CD14-positive monocyte (primary cell): ENCODE measurements at regions not wholly inside any gene's neighbourhood (a gene's known extent, or its start where the extent isn't known, plus 50 kb on each side); places are given as distances from the start of the nearest gene placed in this dataset.

ENCODE experiments used
- DNase-seq, 3 donors: peaks; one replicate each; pipeline ENCODE4 v3.0.0-alpha.2; 2011 to 2022
- H2AFZ ChIP-seq: 2 replicates; pipeline ENCODE4 v1.6.0; 2012; ENCODE audit warnings: mild to moderate bottlenecking, low read depth, low read length, inconsistent platforms; ENCODE audit not compliant: insufficient read depth, poor library complexity, severe bottlenecking
- H3K27ac ChIP-seq, 2 donors: 1 replicate in 1 of 2; 2 replicates in 1 of 2; pipeline ENCODE4 v1.5.1; 2012 to 2013; ENCODE audit warnings: low read length in 2 of 2, control low read depth in 1 of 2, inconsistent platforms in 1 of 2, low read depth in 1 of 2, mild to moderate bottlenecking in 1 of 2
- H3K27me3 ChIP-seq, 2 donors: one replicate each; pipeline versions ENCODE4 v1.6.0 to v1.6.1; 2011 to 2013; ENCODE audit warnings: low read length in 2 of 2; ENCODE audit not compliant: control insufficient read depth in 2 of 2, insufficient read depth in 2 of 2
- H3K36me3 ChIP-seq, 2 donors: replicated peaks in 1 of 2; 1 replicate in 1 of 2; 2 replicates in 1 of 2; pipeline versions ENCODE4 v1.5.1 to v1.6.1; 2012 to 2013; ENCODE audit warnings: low read length in 2 of 2, control low read depth in 1 of 2, inconsistent platforms in 1 of 2, mild to moderate bottlenecking in 1 of 2; ENCODE audit not compliant: insufficient read depth in 2 of 2, control insufficient read depth in 1 of 2
- H3K4me1 ChIP-seq, 2 donors: 1 replicate in 1 of 2; 2 replicates in 1 of 2; pipeline versions ENCODE4 v1.5.1 to v1.6.1; 2012 to 2013; ENCODE audit warnings: low read length in 2 of 2, control low read depth in 1 of 2, inconsistent platforms in 1 of 2, mild to moderate bottlenecking in 1 of 2, moderate library complexity in 1 of 2; ENCODE audit not compliant: insufficient read depth in 2 of 2, control insufficient read depth in 1 of 2
- H3K4me2 ChIP-seq: replicated peaks from 2 replicates; pipeline ENCODE3; 2012; ENCODE audit warnings: low read length, moderate library complexity, mild to moderate bottlenecking; ENCODE audit not compliant: poor library complexity, severe bottlenecking; ENCODE audit errors: extremely low read depth
- H3K4me3 ChIP-seq, 3 experiments: fragments of 200-600 bp in 1 of 3; sonication (generic) in 1 of 3; replicated peaks in 1 of 3; 1 replicate in 2 of 3; 2 replicates in 1 of 3; pipeline ENCODE4 v1.5.1; 2011 to 2013; ENCODE audit warnings: low read length in 3 of 3, mild to moderate bottlenecking in 3 of 3, control low read depth in 2 of 3, low read depth in 2 of 3, inconsistent platforms in 1 of 3, moderate library complexity in 1 of 3
- H3K79me2 ChIP-seq: 2 replicates; pipeline ENCODE4 v1.6.0; 2012; ENCODE audit warnings: mild to moderate bottlenecking, control low read depth, inconsistent platforms, low read length, moderate library complexity; ENCODE audit not compliant: insufficient read depth
- H3K9ac ChIP-seq: 2 replicates; pipeline ENCODE4 v1.6.0; 2017; ENCODE audit warnings: low read length, mild to moderate bottlenecking; ENCODE audit not compliant: insufficient read depth, poor library complexity, severe bottlenecking
- H3K9me3 ChIP-seq, 2 donors: replicated peaks in 1 of 2; 1 replicate in 1 of 2; 2 replicates in 1 of 2; pipeline versions ENCODE4 v1.5.1 to v1.6.1; 2012 to 2013; ENCODE audit warnings: low read length in 2 of 2, control low read depth in 1 of 2; ENCODE audit not compliant: control insufficient read depth in 1 of 2, insufficient read depth in 1 of 2
- H4K20me1 ChIP-seq: 2 replicates; pipeline ENCODE4 v1.6.0; 2012; ENCODE audit warnings: mild to moderate bottlenecking, low read length, control low read depth, moderate library complexity; ENCODE audit not compliant: insufficient read depth
- H3K27ac Mint-ChIP-seq, 7 donors: one replicate each; pipeline ENCODE4 v1.8.0; 2020; ENCODE audit warnings: mild to moderate bottlenecking in 7 of 7, mixed read lengths in 7 of 7, moderate library complexity in 6 of 7, inconsistent platforms in 2 of 7
- H3K27me3 Mint-ChIP-seq, 3 donors: one replicate each; pipeline ENCODE4 v1.8.0; 2021 to 2022; ENCODE audit warnings: low read depth in 3 of 3, mild to moderate bottlenecking in 3 of 3, mixed read lengths in 3 of 3, moderate library complexity in 3 of 3, inconsistent platforms in 1 of 3
- H3K36me3 Mint-ChIP-seq, 2 donors: one replicate each; pipeline ENCODE4 v1.8.0; 2020; ENCODE audit warnings: mixed read lengths in 2 of 2, inconsistent platforms in 1 of 2, mild to moderate bottlenecking in 1 of 2
- H3K4me1 Mint-ChIP-seq: one replicate; pipeline ENCODE4 v1.8.0; 2020; ENCODE audit warnings: mild to moderate bottlenecking, mixed read lengths
- H3K4me3 Mint-ChIP-seq, 2 donors: one replicate each; pipeline ENCODE4 v1.8.0; 2020; ENCODE audit warnings: mild to moderate bottlenecking in 2 of 2, mixed read lengths in 2 of 2, moderate library complexity in 1 of 2
- H3K9me3 Mint-ChIP-seq, 7 donors: one replicate each; pipeline ENCODE4 v1.8.0; 2020 to 2022; ENCODE audit warnings: mixed read lengths in 7 of 7, mild to moderate bottlenecking in 6 of 7, moderate library complexity in 6 of 7, inconsistent platforms in 2 of 7
- CTCF ChIP-seq: fragments of 200-600 bp; IDR thresholded peaks from one replicate; pipeline ENCODE4 v1.8.0; 2022; ENCODE audit warnings: antibody characterized with exemption, mild to moderate bottlenecking
- WGBS: methylation state at CpG from one replicate; pipeline ENCODE4 v1.1.5; 2013; ENCODE audit warnings: missing lambda C conversion rate; ENCODE audit not compliant: insufficient coverage; 5-methylcytosine and 5-hydroxymethylcytosine counted together
- intact Hi-C, 2 donors: fragments of 100-400 bp; cut with micrococcal nuclease; formaldehyde crosslinking; loops; one replicate each; pipeline versions ENCODE4 v1.15.0 to v1.15.1; 2023

GRCh38 chr2:201551901-201552300, 91.4 kb downstream of the TMEM237 start:
- intact Hi-C loops = no loop called here
- H3K4me3 Mint-ChIP-seq = no peak overlapping the region
- DNase-seq = no peak
- Histone ChIP-seq H3K4me1 (no peaks in the 10 kb centered on the region), H3K27me3 (no peaks in the 10 kb centered on the region), H3K4me2 (no peak overlapping the region), H3K27ac (no peak overlapping the region), H3K36me3 (no peaks in the 10 kb centered on the region), H3K9me3 (no peaks in the 10 kb centered on the region), H3K4me3 (no peak overlapping the region), H3K79me2 (no peaks in the 10 kb centered on the region), H3K9ac (no peak overlapping the region), H2AFZ (no peak overlapping the region), H4K20me1 (no peaks in the 10 kb centered on the region)
- no CpG with 5 or more reads among the region's 9 CpGs for WGBS
- H3K9me3 Mint-ChIP-seq = no peaks in the 10 kb centered on the region
- no peaks in the 10 kb centered on the region for H3K4me1 Mint-ChIP-seq
- H3K27ac Mint-ChIP-seq = no peak overlapping the region
- H3K27me3 Mint-ChIP-seq = peaks cover 0 to 2% (median 0%) of the 10 kb centered on the region in 3 donors
- no peak for TF ChIP-seq CTCF
- H3K36me3 Mint-ChIP-seq = no peaks in the 10 kb centered on the region

GRCh38 chr2:201546576-201546975, 95.0 kb downstream of the STRADB start:
- no peak for TF ChIP-seq CTCF
- Histone ChIP-seq H3K4me3 (no peak overlapping the region), H3K9ac (no peak overlapping the region), H3K27me3 (no peaks in the 10 kb centered on the region), H3K4me1 (no peaks in the 10 kb centered on the region), H3K27ac (no peak overlapping the region), H3K79me2 (no peaks in the 10 kb centered on the region), H3K36me3 (no peaks in the 10 kb centered on the region), H3K9me3 (no peaks in the 10 kb centered on the region), H4K20me1 (no peaks in the 10 kb centered on the region), H3K4me2 (no peak overlapping the region), H2AFZ (no peak overlapping the region)
- Mint-ChIP-seq H3K9me3 (peaks cover 0 to 6% (median 2%) of the 10 kb centered on the region in 7 donors), H3K27me3 (peaks cover 0 to 2% (median 0%) of the 10 kb centered on the region in 3 donors), H3K4me3 (no peak overlapping the region), H3K36me3 (no peaks in the 10 kb centered on the region), H3K4me1 (no peaks in the 10 kb centered on the region), H3K27ac (no peak overlapping the region)
- DNase-seq = no peak
- intact Hi-C loops = no loop called here
- WGBS = no CpG with 5 or more reads among the region's 3 CpGs
